Chondrocyte (in vitro differentiated cells): ENCODE measurements at regions not wholly inside any gene's neighbourhood (a gene's known extent, or its start where the extent isn't known, plus 50 kb on each side); places are given as distances from the start of the nearest gene placed in this dataset.

Experiments used
- DNase-seq: peaks from one replicate; pipeline ENCODE4 v3.0.0; 2021; ENCODE audit warnings: mixed read lengths, low spot score
- H3K27ac Mint-ChIP-seq: one replicate; pipeline ENCODE4 v1.8.0; 2021; ENCODE audit warnings: mild to moderate bottlenecking, moderate library complexity, mixed read lengths; ENCODE audit not compliant: unreplicated experiment
- H3K27me3 Mint-ChIP-seq: 2 replicates; pipeline ENCODE4 v1.8.0; 2021; ENCODE audit warnings: low read depth, mixed read lengths
- H3K36me3 Mint-ChIP-seq: 2 replicates; pipeline ENCODE4 v1.8.0; 2021; ENCODE audit warnings: low read depth, mixed read lengths
- H3K4me1 Mint-ChIP-seq: 2 replicates; pipeline ENCODE4 v1.8.0; 2021; ENCODE audit warnings: low read depth, mild to moderate bottlenecking, mixed read lengths
- H3K4me3 Mint-ChIP-seq: one replicate; pipeline ENCODE4 v1.8.0; 2021; ENCODE audit warnings: mild to moderate bottlenecking, moderate library complexity, mixed read lengths; ENCODE audit not compliant: unreplicated experiment
- H3K9me3 Mint-ChIP-seq: 2 replicates; pipeline ENCODE4 v1.8.0; 2021; ENCODE audit warnings: low read depth, mixed read lengths
- TF ChIP-seq, protein P1 (sequence below): fragments of 200-600 bp; sonication (generic); IDR thresholded peaks from 2 replicates; pipeline ENCODE4 v1.5.0; 2021; ENCODE audit warnings: antibody characterized with exemption, mild to moderate bottlenecking, moderate library complexity

DNA sequence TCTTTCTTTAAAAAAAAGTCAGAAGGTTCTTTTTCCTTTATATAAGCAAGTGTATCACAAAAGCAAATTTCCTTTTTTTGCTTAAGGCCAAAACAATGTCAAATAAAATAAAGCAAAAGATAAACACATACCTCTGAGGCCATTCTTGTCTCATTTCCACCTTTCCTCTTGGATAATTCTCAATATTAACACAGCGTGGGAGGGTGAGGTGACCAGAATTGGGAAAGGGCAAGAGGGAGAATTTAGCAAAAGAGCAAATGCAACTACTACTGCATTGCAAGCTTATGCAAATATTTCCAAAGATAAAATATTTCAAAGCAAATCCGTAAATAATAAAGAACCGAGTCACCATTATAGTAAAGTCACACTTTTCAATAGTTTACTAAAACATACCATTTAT lies 153.4 kb upstream of the PSMD7 start:
- no peak for DNase-seq
- no peaks in the 10 kb centered on the region for H3K36me3 Mint-ChIP-seq

GRCh38 chr16:74141015-74141414 lies 155.6 kb upstream of the PSMD7 start:
- Mint-ChIP-seq H3K4me3 (no peak overlapping the region), H3K4me1 (no peaks in the 10 kb centered on the region), H3K36me3 (no peaks in the 10 kb centered on the region), H3K9me3 (peaks cover 9% of the 10 kb centered on the region), H3K27ac (no peak overlapping the region), H3K27me3 (peaks cover 5% of the 10 kb centered on the region)
- DNase-seq, result no peak
- TF ChIP-seq, protein P1, sequence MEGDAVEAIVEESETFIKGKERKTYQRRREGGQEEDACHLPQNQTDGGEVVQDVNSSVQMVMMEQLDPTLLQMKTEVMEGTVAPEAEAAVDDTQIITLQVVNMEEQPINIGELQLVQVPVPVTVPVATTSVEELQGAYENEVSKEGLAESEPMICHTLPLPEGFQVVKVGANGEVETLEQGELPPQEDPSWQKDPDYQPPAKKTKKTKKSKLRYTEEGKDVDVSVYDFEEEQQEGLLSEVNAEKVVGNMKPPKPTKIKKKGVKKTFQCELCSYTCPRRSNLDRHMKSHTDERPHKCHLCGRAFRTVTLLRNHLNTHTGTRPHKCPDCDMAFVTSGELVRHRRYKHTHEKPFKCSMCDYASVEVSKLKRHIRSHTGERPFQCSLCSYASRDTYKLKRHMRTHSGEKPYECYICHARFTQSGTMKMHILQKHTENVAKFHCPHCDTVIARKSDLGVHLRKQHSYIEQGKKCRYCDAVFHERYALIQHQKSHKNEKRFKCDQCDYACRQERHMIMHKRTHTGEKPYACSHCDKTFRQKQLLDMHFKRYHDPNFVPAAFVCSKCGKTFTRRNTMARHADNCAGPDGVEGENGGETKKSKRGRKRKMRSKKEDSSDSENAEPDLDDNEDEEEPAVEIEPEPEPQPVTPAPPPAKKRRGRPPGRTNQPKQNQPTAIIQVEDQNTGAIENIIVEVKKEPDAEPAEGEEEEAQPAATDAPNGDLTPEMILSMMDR, result no peak

More for the DNA sequence above, 153.4 kb upstream of the PSMD7 start:
- TF ChIP-seq, protein P1, result no peak
- peaks cover 9% of the 10 kb centered on the region for H3K9me3 Mint-ChIP-seq
- H3K4me3 Mint-ChIP-seq, result no peak overlapping the region
- peaks cover 9% of the 10 kb centered on the region for H3K27me3 Mint-ChIP-seq
- H3K4me1 Mint-ChIP-seq, result no peaks in the 10 kb centered on the region
- H3K27ac Mint-ChIP-seq, result no peak overlapping the region

GRCh38 chr16:74140557-74140956 lies 156.1 kb upstream of the PSMD7 start:
- TF ChIP-seq, protein P1, result no peak
- Mint-ChIP-seq H3K27ac (no peak overlapping the region), H3K4me1 (no peaks in the 10 kb centered on the region), H3K4me3 (no peak overlapping the region), H3K36me3 (no peaks in the 10 kb centered on the region), H3K9me3 (peaks cover 9% of the 10 kb centered on the region), H3K27me3 (peaks cover 3% of the 10 kb centered on the region)
- no peak for DNase-seq

DNA sequence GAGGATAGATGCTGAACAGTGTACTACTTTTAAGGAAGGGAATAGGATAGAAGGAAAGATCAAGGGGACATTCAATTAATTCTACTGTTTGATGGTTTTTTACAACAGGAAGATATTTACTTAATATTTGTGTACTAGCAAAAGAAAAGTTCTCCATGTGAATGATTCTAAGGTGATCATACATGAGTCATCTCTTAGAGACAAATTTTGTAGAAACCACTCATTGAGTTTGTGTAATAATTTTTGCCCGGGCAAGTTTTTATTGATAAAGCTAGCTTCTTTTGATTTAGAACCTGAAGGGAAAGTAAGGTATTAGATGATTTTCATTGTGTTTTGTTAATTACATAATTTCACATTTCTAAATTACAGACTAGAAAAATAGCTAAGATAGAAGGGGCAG lies 172.8 kb upstream of the PSMD7 start:
- TF ChIP-seq, protein P1, result no peak
- H3K27ac Mint-ChIP-seq, result no peak overlapping the region
- peaks cover 16% of the 10 kb centered on the region for H3K9me3 Mint-ChIP-seq
- H3K4me3 Mint-ChIP-seq, result no peak overlapping the region
- no peak for DNase-seq
- no peaks in the 10 kb centered on the region for H3K36me3 Mint-ChIP-seq
- H3K4me1 Mint-ChIP-seq, result no peaks in the 10 kb centered on the region
- H3K27me3 Mint-ChIP-seq, result peaks cover 22% of the 10 kb centered on the region

- Mint-ChIP-seq H3K9me3 (peaks cover 14% of the 10 kb centered on the region), H3K4me1 (no peaks in the 10 kb centered on the region), H3K27me3 (peaks cover 22% of the 10 kb centered on the region), H3K36me3 (no peaks in the 10 kb centered on the region), H3K27ac (no peak overlapping the region), H3K4me3 (no peak overlapping the region)
- TF ChIP-seq, protein P1, result no peak
- DNase-seq, result no peak
Observed at GRCh38 chr16:74123195-74123594, 173.4 kb upstream of the PSMD7 start.
